Adipocyte (in vitro differentiated cells): ENCODE measurements at regions not wholly inside any gene's neighbourhood (a gene's known extent, or its start where the extent isn't known, plus 50 kb on each side); places are given as distances from the start of the nearest gene placed in this dataset.

Experiments
- DNase-seq: peaks from one replicate; pipeline ENCODE4 v3.0.0-alpha.2; 2015; ENCODE audit warnings: low read depth
- H3K27me3 ChIP-seq: replicated peaks from 2 replicates; pipeline ENCODE4 v1.7.0; 2013; ENCODE audit warnings: mild to moderate bottlenecking, low read length, moderate library complexity; ENCODE audit not compliant: control insufficient read depth, insufficient read depth
- H3K36me3 ChIP-seq: 2 replicates; pipeline ENCODE4 v1.7.0; 2013; ENCODE audit warnings: low read length, mild to moderate bottlenecking, moderate library complexity; ENCODE audit not compliant: control insufficient read depth, insufficient read depth, severe bottlenecking
- H3K4me1 ChIP-seq: 2 replicates; pipeline ENCODE4 v1.7.0; 2013; ENCODE audit warnings: mild to moderate bottlenecking, low read length, moderate library complexity; ENCODE audit not compliant: control insufficient read depth, insufficient read depth
- H3K4me3 ChIP-seq: 2 replicates; pipeline ENCODE4 v1.7.0; 2013; ENCODE audit warnings: mild to moderate bottlenecking, low read length, moderate library complexity
- H3K9ac ChIP-seq: 2 replicates; pipeline ENCODE4 v1.7.0; 2013; ENCODE audit warnings: mild to moderate bottlenecking, low read length, moderate library complexity
- H3K9me3 ChIP-seq: 2 replicates; pipeline ENCODE4 v1.7.0; 2013; ENCODE audit warnings: mild to moderate bottlenecking, low read length, moderate library complexity; ENCODE audit not compliant: control insufficient read depth

DNA sequence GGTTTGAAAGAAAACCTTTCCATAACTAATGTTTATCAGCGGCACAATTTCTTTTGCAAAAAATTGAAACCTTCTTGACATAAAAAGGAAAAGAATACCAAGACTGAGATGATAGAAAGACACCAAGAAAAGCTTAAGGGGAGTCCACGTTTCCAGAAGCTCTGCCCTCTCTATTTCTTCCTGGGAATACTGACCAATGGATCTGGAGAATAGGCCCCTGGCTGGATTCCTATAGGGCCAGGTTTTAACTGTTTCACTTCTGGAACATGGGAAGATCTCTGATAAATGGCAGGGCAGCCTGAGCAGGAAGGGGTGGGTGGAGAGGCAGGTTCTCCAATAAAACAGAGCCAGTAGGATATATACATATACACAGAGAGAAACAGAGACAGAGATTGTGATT lies 413.4 kb upstream of the JARID2 start:
- no peaks in the 10 kb centered on the region for H3K36me3 ChIP-seq
- H3K4me1 ChIP-seq, result no peaks in the 10 kb centered on the region
- H3K9me3 ChIP-seq, result no peaks in the 10 kb centered on the region
- H3K4me3 ChIP-seq, result no peak overlapping the region
- H3K9ac ChIP-seq, result no peak overlapping the region
- DNase-seq, result no peak
- H3K27me3 ChIP-seq, result no peaks in the 10 kb centered on the region

DNA sequence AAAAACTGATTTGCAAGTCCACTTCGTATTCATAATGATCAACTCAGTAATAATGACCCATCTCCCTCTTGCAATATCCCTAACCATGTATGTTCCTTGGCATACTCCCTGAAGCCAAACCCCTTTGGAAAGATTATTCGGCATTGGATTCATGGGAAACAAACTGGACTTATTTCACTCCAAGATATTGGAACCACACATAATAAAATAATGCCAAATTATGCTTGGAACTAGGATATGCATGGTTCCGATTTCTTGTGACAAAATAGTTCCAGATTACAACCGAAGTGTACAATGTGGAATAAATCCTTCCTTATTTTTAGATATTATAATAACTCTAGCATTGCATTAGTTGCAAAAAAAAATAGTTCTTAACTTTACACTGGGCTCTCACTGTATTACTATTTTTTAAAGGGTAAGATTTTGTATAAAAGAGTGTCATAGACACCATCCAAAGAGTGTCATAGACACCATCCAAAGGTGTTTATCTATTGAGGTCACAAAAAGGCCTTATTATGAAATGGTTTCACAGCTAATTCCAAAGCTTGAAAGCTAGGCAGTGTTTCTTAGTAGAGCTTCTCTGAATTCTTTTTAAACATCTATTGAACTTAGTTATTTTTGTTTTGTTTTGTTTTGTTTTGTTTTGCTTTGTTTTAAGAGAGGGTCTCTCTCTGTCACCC lies 410.9 kb upstream of the JARID2 start:
- no peak overlapping the region for H3K9ac ChIP-seq
- H3K27me3 ChIP-seq, result no peaks in the 10 kb centered on the region
- H3K4me1 ChIP-seq, result no peaks in the 10 kb centered on the region
- no peak for DNase-seq
- H3K4me3 ChIP-seq, result no peak overlapping the region
- no peaks in the 10 kb centered on the region for H3K36me3 ChIP-seq
- H3K9me3 ChIP-seq, result no peaks in the 10 kb centered on the region

DNA sequence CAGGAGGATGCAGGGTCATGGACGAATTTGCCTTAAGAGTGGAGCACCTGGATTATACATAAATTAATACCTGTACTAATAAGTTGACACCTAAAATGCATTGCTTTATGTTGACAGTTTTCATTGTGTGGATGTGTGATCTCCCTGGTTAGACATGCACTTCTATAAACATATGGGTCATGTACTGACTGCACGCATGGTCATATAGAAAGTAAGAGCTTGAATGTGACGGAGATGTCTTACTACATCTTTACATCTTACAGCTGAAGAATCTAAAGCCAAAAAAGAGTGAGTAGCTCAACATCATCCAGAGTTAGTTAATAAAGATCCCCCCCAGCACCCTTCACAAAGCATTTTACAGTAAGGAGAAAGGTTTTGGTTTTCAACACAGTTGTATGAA lies 408.4 kb upstream of the JARID2 start:
- H3K9me3 ChIP-seq, result no peaks in the 10 kb centered on the region
- H3K27me3 ChIP-seq, result no peaks in the 10 kb centered on the region
- no peak overlapping the region for H3K9ac ChIP-seq
- no peak overlapping the region for H3K4me3 ChIP-seq
- H3K4me1 ChIP-seq, result peaks cover 3% of the 10 kb centered on the region
- no peak for DNase-seq
- H3K36me3 ChIP-seq, result no peaks in the 10 kb centered on the region

DNA sequence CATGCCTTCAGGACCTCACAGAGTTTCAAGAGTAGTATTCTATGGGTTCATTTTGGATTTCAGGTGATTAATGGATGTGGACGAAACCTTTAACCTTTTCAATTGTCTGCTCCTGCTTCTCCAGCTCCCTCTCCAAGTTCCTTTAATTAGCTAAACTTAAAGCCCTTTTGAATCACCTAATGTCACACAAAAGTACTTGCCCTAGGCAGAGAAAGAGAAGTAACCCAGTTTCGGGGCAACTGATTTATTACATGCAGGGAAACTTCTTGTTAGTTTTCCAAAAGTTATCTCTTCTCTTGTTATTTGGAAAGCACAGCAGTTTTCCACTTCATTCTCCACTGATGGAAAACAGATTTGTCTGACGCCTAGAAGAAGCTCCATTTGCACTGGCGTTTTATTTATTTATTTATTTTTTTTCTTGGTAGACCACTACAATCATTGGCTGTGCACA lies 407.7 kb upstream of the JARID2 start:
- peaks cover 6% of the 10 kb centered on the region for H3K4me1 ChIP-seq
- H3K27me3 ChIP-seq, result no peaks in the 10 kb centered on the region
- H3K9ac ChIP-seq, result no peak overlapping the region
- DNase-seq, result no peak
- no peaks in the 10 kb centered on the region for H3K36me3 ChIP-seq
- no peaks in the 10 kb centered on the region for H3K9me3 ChIP-seq
- no peak overlapping the region for H3K4me3 ChIP-seq

DNA sequence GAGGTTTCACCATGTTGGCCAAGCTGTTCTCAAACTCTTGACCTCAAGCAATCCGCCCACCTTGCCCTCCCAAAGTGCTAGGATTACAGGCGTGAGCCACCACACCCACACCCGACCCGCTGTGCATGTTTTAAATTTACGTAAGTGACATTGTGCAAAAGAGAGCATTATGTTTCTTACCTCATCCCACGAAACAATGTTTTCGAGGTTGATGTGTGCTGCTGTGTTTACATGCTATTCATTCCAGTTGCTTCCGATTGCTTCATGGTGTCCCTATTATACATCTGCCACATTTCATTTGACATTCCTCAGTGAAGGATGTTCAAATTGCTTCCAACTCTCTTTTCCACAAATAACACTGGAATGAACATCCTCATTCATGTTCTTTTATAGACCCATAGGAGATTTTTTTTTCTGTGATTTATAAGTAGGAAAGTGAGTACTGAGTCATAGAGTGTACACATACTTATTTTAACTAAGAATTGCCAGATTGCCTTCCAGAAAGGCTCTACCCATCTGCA lies 403.9 kb upstream of the JARID2 start:
- peak; percentile 97 for DNase-seq
- Histone ChIP-seq H3K27me3 (no peaks in the 10 kb centered on the region), H3K4me1 (peaks cover 6% of the 10 kb centered on the region), H3K9ac (no peak overlapping the region), H3K36me3 (no peaks in the 10 kb centered on the region), H3K9me3 (no peaks in the 10 kb centered on the region), H3K4me3 (no peak overlapping the region)

DNA sequence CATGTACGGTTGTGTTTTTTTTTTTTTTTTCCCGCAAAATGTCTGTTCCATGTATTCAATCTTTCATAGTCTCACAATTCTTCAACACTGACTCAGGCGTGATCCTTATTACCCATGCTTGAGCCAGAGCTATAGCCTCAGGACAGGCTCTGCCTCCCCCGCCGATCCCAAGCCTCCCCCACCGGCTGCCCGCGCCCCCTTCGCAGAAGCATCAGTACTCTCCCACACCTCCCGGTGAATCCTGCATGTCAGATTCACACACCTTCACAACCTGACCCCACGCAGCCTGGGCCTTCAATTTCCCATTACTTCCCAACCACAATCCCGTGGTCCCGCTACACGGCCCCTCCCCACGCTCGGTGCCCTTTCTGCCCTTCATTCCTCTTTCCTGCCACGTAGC lies 401.5 kb upstream of the JARID2 start:
- DNase-seq, result no peak
- no peaks in the 10 kb centered on the region for H3K36me3 ChIP-seq
- no peaks in the 10 kb centered on the region for H3K27me3 ChIP-seq
- no peaks in the 10 kb centered on the region for H3K9me3 ChIP-seq
- H3K9ac ChIP-seq, result no peak overlapping the region
- no peak overlapping the region for H3K4me3 ChIP-seq
- peaks cover 10% of the 10 kb centered on the region for H3K4me1 ChIP-seq

DNA sequence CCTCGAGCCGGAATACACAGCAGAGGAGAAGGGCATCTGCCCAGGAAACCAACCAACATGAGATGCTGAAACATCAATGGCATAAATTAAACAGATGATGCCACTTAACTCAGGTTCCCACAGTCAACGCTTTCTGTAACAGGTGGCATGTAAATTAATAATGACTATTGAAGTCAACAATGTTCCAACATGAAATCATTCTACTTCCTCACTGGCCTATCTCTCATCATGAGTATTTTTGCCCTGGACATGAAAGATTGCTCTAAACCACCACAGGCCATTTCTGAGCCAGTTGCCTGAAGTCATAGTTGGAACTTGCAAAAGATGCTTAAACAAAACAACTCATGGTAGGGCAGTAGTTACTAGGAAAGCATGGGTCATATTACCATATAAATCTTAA lies 397.9 kb upstream of the JARID2 start:
- H3K4me3 ChIP-seq, result no peak overlapping the region
- peaks cover 7% of the 10 kb centered on the region for H3K4me1 ChIP-seq
- H3K36me3 ChIP-seq, result no peaks in the 10 kb centered on the region
- H3K27me3 ChIP-seq, result no peaks in the 10 kb centered on the region
- no peak for DNase-seq
- no peaks in the 10 kb centered on the region for H3K9me3 ChIP-seq
- no peak overlapping the region for H3K9ac ChIP-seq

DNA sequence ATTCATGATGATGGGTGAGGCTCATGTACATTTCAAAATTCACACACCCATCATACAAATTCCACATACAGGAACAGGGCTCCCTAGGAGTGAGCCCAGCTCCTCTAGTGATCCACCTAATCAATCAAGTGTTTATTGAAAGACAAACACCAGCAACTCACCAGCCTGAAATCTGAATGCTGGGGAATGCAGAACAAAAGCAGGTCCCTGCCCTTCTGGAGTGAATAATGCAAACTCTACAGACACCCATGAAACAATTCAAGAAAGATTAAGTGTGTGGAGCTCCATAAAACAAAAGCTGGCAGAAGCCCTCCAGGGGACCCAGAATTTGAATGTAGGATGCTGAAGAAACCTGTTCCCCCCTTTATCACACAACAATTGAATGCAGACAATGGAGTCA lies 396.7 kb upstream of the JARID2 start:
- Histone ChIP-seq H3K27me3 (no peaks in the 10 kb centered on the region), H3K9ac (no peak overlapping the region), H3K9me3 (no peaks in the 10 kb centered on the region), H3K36me3 (no peaks in the 10 kb centered on the region), H3K4me3 (no peak overlapping the region), H3K4me1 (peaks cover 7% of the 10 kb centered on the region)
- DNase-seq, result no peak

DNA sequence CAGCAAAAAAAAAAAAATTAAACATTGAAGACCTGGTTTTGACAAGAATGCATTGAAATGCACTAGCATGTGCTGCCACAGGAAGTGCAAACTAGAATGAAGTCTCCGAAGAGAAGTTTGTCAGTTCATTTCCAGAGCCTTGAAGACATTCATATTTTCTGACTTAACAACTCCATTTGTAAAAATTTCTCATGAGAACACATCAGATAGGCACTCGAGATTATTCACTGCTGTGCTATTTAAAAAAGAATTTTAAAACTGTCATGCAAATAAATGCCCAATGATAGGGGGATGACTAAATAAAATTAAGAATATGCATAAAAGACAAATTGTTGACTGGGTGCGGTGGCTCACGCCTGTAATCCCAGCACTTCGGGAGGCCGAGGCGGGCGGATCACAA lies 394.6 kb upstream of the JARID2 start:
- no peaks in the 10 kb centered on the region for H3K9me3 ChIP-seq
- DNase-seq, result peak; percentile 15
- H3K4me1 ChIP-seq, result peaks cover 7% of the 10 kb centered on the region
- no peak overlapping the region for H3K9ac ChIP-seq
- H3K36me3 ChIP-seq, result no peaks in the 10 kb centered on the region
- H3K4me3 ChIP-seq, result no peak overlapping the region
- no peaks in the 10 kb centered on the region for H3K27me3 ChIP-seq

DNA sequence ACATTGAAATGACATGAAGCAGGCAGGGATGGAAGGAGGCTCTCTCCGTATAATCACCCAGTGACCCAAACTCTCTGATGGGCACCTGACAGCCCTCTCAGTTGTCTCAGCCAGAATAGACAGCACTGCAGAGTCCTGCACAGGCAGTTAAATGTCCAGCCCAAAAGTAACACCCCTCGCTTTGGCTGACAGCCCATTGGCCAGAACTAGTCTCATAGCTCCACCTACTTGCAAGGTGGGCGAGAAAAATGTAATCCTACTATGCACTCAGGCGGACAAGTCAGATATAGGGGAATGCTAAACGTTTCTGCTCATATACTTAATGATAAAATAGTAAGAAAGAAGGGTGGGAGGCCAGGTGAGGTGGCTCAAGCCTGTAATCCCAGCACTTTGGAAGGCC lies 393.5 kb upstream of the JARID2 start:
- no peak overlapping the region for H3K4me3 ChIP-seq
- peaks cover 6% of the 10 kb centered on the region for H3K4me1 ChIP-seq
- DNase-seq, result no peak
- no peaks in the 10 kb centered on the region for H3K36me3 ChIP-seq
- no peaks in the 10 kb centered on the region for H3K9me3 ChIP-seq
- no peak overlapping the region for H3K9ac ChIP-seq
- no peaks in the 10 kb centered on the region for H3K27me3 ChIP-seq

DNA sequence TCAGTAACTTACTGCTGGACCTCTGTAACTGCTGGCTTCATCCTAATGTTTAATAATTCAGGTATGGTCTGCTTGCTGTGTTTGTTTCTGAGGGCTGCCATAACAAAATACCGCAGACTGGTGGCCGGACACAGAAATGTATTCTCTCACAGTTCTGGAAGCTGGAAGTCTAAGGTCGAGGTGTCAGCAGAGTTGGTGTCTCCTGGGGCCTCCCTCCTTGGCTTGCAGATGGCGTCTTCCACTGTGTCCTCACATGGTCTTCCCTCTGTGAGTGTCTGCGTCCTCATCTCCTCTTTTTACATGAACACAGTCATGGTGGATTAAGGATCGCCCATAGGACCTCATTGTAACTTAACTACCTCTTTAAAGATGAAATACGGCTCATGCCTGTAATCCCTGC lies 389.7 kb upstream of the JARID2 start:
- no peak for DNase-seq
- no peaks in the 10 kb centered on the region for H3K36me3 ChIP-seq
- H3K9me3 ChIP-seq, result no peaks in the 10 kb centered on the region
- peaks cover under 1% of the 10 kb centered on the region for H3K4me1 ChIP-seq
- no peak overlapping the region for H3K4me3 ChIP-seq
- H3K27me3 ChIP-seq, result no peaks in the 10 kb centered on the region
- H3K9ac ChIP-seq, result no peak overlapping the region

DNA sequence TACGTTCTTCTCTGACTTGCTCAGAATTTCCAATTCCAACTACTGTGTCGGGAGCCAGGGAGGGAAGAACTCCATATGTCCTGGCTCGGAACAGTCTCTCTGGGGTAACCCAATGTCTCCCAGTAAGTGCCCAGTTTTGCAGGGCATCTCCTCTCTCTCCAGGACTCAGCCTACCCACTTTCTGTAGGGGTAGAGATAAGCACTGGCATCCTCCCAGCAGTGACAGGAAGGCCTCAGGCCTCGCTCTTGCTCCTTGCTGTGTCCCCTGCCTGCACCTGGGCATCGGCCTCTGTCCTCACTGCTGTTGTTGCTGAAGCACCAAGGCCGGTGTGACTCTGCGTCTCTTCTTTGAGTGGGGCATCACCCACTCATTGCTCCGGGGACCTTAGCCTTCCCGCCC lies 388.9 kb upstream of the JARID2 start:
- DNase-seq, result no peak
- no peaks in the 10 kb centered on the region for H3K4me1 ChIP-seq
- no peak overlapping the region for H3K9ac ChIP-seq
- no peak overlapping the region for H3K4me3 ChIP-seq
- no peaks in the 10 kb centered on the region for H3K27me3 ChIP-seq
- H3K36me3 ChIP-seq, result no peaks in the 10 kb centered on the region
- no peaks in the 10 kb centered on the region for H3K9me3 ChIP-seq
